ENCODE measurements at regions not wholly inside any gene's neighbourhood (a gene's known extent, or its start where the extent isn't known, plus 50 kb on each side); places are given as distances from the start of the nearest gene placed in this dataset.

- H3K9ac ChIP-seq (ENCODE audit: insufficient read length, low read depth): no peak overlapping the region
- H3K4me3 ChIP-seq (ENCODE audit: insufficient read length, low read depth): no peak overlapping the region
- no peaks in the 10 kb centered on the region for H3K9me3 ChIP-seq (ENCODE audit: insufficient read depth, low read length)
- H3K36me3 ChIP-seq (ENCODE audit: insufficient read depth, insufficient read length, low read length): no peaks in the 10 kb centered on the region
- no peak for TF ChIP-seq YY1 (IDR thresholded peaks at IDR 0.05; ENCODE audit: insufficient read depth, insufficient read length)
- H3K4me1 ChIP-seq (ENCODE audit: insufficient read depth, insufficient read length): peaks cover 6% of the 10 kb centered on the region
- DNase-seq (ENCODE audit: low read depth, low spot score): no peak
- no peaks in the 10 kb centered on the region for H3K27me3 ChIP-seq (ENCODE audit: insufficient read depth, insufficient read length)
Measured at GRCh38 chr10:29069941-29070340, 218.9 kb upstream of the LYZL1 start.

GRCh38 chr10:29078919-29079318 is 210.0 kb upstream of the LYZL1 start:
- Histone ChIP-seq H3K9ac (ENCODE audit: insufficient read length, low read depth) (no peak overlapping the region), H3K4me3 (ENCODE audit: insufficient read length, low read depth) (no peak overlapping the region), H3K27me3 (ENCODE audit: insufficient read depth, insufficient read length) (no peaks in the 10 kb centered on the region), H3K4me1 (ENCODE audit: insufficient read depth, insufficient read length) (peaks cover 5% of the 10 kb centered on the region), H3K36me3 (ENCODE audit: insufficient read depth, insufficient read length, low read length) (no peaks in the 10 kb centered on the region), H3K9me3 (ENCODE audit: insufficient read depth, low read length) (peaks cover 26% of the 10 kb centered on the region; the same call in 1 of the 2 replicates)
- no peak for DNase-seq (ENCODE audit: low read depth, low spot score)
- no peak for TF ChIP-seq ZNF274 (IDR thresholded peaks at IDR 0.05; ENCODE audit: low read depth, low read length)

- Histone ChIP-seq H3K9ac (ENCODE audit: insufficient read length, low read depth) (no peak overlapping the region), H3K9me3 (ENCODE audit: insufficient read depth, low read length) (peaks cover 27% of the 10 kb centered on the region; the same call in 1 of the 2 replicates), H3K4me3 (ENCODE audit: insufficient read length, low read depth) (no peak overlapping the region), H3K27me3 (ENCODE audit: insufficient read depth, insufficient read length) (no peaks in the 10 kb centered on the region), H3K36me3 (ENCODE audit: insufficient read depth, insufficient read length, low read length) (no peaks in the 10 kb centered on the region), H3K4me1 (ENCODE audit: insufficient read depth, insufficient read length) (peaks cover 5% of the 10 kb centered on the region)
- DNase-seq (ENCODE audit: low read depth, low spot score): no peak
- TF ChIP-seq YY1 (IDR thresholded peaks at IDR 0.05; ENCODE audit: insufficient read depth, insufficient read length): no peak
- TF ChIP-seq ZNF274 (IDR thresholded peaks at IDR 0.05; ENCODE audit: low read depth, low read length): no peak
- TF ChIP-seq SUZ12 (IDR thresholded peaks at IDR 0.05; ENCODE audit: extremely low read depth, insufficient read depth, insufficient read length): no peak
Measured at GRCh38 chr10:29081231-29081630, 207.6 kb upstream of the LYZL1 start.

- no peak for DNase-seq (ENCODE audit: low read depth, low spot score)
- H3K4me3 ChIP-seq (ENCODE audit: insufficient read length, low read depth): no peak overlapping the region
- TF ChIP-seq ZNF274 (IDR thresholded peaks at IDR 0.05; ENCODE audit: low read depth, low read length) (no peak), YY1 (IDR thresholded peaks at IDR 0.05; ENCODE audit: insufficient read depth, insufficient read length) (no peak), SUZ12 (IDR thresholded peaks at IDR 0.05; ENCODE audit: extremely low read depth, insufficient read depth, insufficient read length) (no peak)
Measured at GRCh38 chr10:29081951-29082685, 206.8 kb upstream of the LYZL1 start.

DNA sequence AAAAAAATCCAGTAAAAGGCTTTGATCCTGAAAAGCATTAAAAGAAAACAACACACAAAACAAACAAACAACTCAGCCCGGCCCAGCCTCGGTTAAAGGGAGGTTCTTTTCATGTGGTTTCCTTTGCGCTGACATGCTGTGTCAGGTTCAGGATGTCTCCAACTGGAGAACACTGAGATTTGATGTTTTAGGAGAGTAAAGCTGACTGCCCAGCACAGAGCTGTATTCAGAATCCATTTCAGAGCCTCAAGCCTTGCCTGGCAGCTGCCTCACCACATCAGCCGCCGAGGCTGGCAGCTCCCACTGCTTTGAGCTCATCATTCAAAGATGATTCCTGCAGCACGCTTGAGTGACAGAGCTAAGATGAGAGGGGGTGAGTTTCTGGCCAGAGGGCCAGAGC is 205.8 kb upstream of the LYZL1 start:
- DNase-seq (ENCODE audit: low read depth, low spot score): no peak
- H3K4me3 ChIP-seq (ENCODE audit: insufficient read length, low read depth): no peak overlapping the region
- peaks cover 5% of the 10 kb centered on the region for H3K4me1 ChIP-seq (ENCODE audit: insufficient read depth, insufficient read length)
- H3K27me3 ChIP-seq (ENCODE audit: insufficient read depth, insufficient read length): no peaks in the 10 kb centered on the region
- TF ChIP-seq YY1 (IDR thresholded peaks at IDR 0.05; ENCODE audit: insufficient read depth, insufficient read length) (no peak), ZNF274 (IDR thresholded peaks at IDR 0.05; ENCODE audit: low read depth, low read length) (no peak), SUZ12 (IDR thresholded peaks at IDR 0.05; ENCODE audit: extremely low read depth, insufficient read depth, insufficient read length) (no peak)
- H3K9ac ChIP-seq (ENCODE audit: insufficient read length, low read depth): no peak overlapping the region
- peaks cover 27% of the 10 kb centered on the region; the same call in 1 of the 2 replicates for H3K9me3 ChIP-seq (ENCODE audit: insufficient read depth, low read length)
- no peaks in the 10 kb centered on the region for H3K36me3 ChIP-seq (ENCODE audit: insufficient read depth, insufficient read length, low read length)

More at GRCh38 chr10:29081951-29082685, 206.8 kb upstream of the LYZL1 start:
- Histone ChIP-seq H3K4me1 (ENCODE audit: insufficient read depth, insufficient read length) (peaks cover 5% of the 10 kb centered on the region), H3K27me3 (ENCODE audit: insufficient read depth, insufficient read length) (no peaks in the 10 kb centered on the region), H3K9me3 (ENCODE audit: insufficient read depth, low read length) (peaks cover 27% of the 10 kb centered on the region; the same call in 1 of the 2 replicates), H3K9ac (ENCODE audit: insufficient read length, low read depth) (no peak overlapping the region), H3K36me3 (ENCODE audit: insufficient read depth, insufficient read length, low read length) (no peaks in the 10 kb centered on the region)

DNA sequence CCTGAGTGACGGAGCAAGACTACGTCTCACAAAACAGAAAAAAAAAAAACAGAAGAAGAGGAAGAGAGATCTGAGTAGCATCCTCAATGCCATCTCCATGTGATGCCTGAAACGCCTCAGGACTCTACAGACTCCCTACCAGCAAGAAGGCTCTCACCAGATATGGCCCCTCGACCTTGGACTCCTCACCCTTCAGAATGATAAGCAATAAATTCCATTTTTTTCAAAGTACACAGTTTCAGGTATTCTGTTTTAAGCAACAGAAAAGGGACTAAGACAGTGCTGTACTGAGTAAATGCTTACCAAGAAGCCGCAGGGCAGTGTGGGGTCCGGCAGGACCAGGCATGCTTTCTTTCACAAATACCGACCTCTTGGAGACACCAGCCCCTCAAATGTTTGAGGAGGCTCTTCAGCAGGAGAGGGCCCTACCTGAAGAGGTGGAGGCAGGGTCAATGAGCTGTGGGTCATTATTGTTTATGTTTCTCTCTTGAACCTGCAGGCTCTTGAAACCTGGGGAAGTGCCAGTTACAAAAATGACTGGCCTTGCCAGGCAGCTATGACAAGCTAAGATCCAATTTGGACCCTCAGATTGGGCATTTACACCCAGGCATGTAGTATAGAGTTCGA is 204.1 kb upstream of the LYZL1 start:
- TF ChIP-seq YY1 (IDR thresholded peaks at IDR 0.05; ENCODE audit: insufficient read depth, insufficient read length) (no peak), SUZ12 (IDR thresholded peaks at IDR 0.05; ENCODE audit: extremely low read depth, insufficient read depth, insufficient read length) (no peak), ZNF274 (IDR thresholded peaks at IDR 0.05; ENCODE audit: low read depth, low read length) (no peak)
- DNase-seq (ENCODE audit: low read depth, low spot score): no peak
- Histone ChIP-seq H3K27me3 (ENCODE audit: insufficient read depth, insufficient read length) (no peaks in the 10 kb centered on the region), H3K4me3 (ENCODE audit: insufficient read length, low read depth) (no peak overlapping the region), H3K36me3 (ENCODE audit: insufficient read depth, insufficient read length, low read length) (no peaks in the 10 kb centered on the region), H3K4me1 (ENCODE audit: insufficient read depth, insufficient read length) (peaks cover 5% of the 10 kb centered on the region), H3K9me3 (ENCODE audit: insufficient read depth, low read length) (peaks cover 27% of the 10 kb centered on the region; the same call in 1 of the 2 replicates), H3K9ac (ENCODE audit: insufficient read length, low read depth) (no peak overlapping the region)

- Histone ChIP-seq H3K4me1 (ENCODE audit: insufficient read depth, insufficient read length) (no peaks in the 10 kb centered on the region), H3K9ac (ENCODE audit: insufficient read length, low read depth) (no peak overlapping the region), H3K27me3 (ENCODE audit: insufficient read depth, insufficient read length) (no peaks in the 10 kb centered on the region), H3K4me3 (ENCODE audit: insufficient read length, low read depth) (no peak overlapping the region), H3K36me3 (ENCODE audit: insufficient read depth, insufficient read length, low read length) (no peaks in the 10 kb centered on the region), H3K9me3 (ENCODE audit: insufficient read depth, low read length) (peaks cover 7% of the 10 kb centered on the region; the same call in 1 of the 2 replicates)
- TF ChIP-seq ZNF274 (IDR thresholded peaks at IDR 0.05; ENCODE audit: low read depth, low read length): no peak
- TF ChIP-seq YY1 (IDR thresholded peaks at IDR 0.05; ENCODE audit: insufficient read depth, insufficient read length): no peak
- no peak for TF ChIP-seq SUZ12 (IDR thresholded peaks at IDR 0.05; ENCODE audit: extremely low read depth, insufficient read depth, insufficient read length)
- no peak for DNase-seq (ENCODE audit: low read depth, low spot score)
Measured at GRCh38 chr10:29089091-29089490, 199.8 kb upstream of the LYZL1 start.
